ENCODE measurements at regions not wholly inside any gene's neighbourhood (a gene's known extent, or its start where the extent isn't known, plus 50 kb on each side); places are given as distances from the start of the nearest gene placed in this dataset.

DNA sequence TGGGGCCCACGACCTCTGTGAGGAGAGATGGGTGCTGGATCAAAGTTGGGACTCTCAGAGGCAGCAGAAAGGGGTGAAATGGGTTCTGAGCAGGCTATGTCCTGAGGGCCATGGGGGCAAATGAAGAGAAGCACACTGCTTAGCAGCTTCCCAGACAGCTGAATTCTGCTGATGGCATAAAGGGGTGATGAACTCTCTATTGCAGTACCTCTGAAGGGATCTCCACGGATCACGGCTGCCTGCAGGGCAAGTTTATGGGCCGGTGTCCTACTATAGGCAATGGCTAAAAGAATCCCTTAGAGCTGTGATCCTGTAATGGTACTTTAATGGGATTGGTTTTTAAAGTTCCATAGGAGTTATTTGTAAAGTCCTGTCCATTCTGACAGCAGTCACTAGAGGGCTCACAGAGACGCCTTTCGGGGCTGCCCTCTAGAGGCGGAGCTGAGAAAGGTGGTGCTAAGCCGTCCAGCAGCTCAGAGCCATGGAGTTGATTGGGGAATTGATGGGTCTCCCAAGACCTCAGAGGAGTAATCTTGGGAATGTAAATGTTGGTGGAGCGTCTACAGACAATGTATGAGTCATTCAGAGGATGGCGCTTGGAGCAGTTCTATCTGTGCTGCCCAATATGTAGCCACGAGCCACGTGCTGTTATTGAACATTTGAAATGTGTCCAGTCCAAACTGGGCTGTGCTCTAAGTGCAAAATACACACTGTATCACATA, 287.3 kb downstream of the COG6 start:
- no peak for DNase-seq

DNA sequence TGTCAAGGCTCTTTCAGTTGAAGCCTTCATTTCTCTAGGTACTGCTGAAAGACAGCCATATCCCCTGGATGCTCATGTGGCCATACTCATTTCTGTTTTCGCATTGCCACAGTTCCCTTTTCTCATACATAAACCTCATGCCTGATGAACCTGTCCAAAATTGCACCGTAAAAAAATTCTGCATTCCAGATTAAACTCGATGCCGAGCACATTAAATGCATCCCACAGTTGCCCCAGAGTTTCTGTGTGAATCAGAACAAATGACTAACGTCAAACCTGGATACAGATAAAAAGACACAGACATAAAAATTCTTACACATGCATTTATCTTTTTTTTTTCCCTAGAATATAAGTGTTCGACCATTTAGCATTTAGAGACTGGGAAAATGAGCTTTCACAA, 288.2 kb downstream of the COG6 start:
- DNase-seq: no peak

DNA sequence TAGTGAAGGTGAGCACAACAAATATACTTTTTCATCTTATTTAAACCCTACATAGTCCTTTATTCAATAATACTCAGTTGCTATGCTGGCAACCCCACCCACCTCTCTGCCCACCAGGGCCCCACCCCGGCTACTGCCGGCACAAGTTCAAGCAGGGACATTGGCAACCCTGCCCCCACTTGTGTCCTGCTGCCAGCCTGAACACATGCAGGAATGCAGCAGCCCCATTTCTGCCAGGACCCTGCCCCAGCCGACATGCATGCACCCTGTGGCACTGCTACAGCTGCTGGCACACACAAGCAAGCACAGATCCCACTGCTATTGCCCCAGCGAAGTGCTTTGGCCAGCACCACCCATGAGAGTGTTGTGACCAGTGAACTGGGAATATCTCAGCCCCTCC, 289.8 kb downstream of the COG6 start:
- DNase-seq: no peak

DNA sequence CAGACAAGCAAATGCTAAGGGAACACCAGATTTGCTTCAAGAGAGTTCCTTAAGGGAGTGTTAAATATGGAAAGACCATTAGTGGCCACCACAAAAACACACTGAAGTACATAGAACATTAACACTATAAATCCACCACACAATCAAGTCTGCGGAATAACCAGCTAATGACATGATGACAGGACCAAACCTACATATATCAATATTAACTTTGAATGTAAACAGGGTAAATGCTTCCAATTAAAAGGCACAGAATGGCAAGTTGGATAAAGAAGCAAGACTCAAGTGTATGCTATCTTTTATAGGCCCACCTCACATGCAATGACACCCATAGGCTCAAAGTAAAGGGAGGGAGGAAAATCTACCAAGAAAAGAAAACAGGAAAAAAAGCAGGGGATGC, 291.3 kb downstream of the COG6 start:
- no peak for DNase-seq

DNA sequence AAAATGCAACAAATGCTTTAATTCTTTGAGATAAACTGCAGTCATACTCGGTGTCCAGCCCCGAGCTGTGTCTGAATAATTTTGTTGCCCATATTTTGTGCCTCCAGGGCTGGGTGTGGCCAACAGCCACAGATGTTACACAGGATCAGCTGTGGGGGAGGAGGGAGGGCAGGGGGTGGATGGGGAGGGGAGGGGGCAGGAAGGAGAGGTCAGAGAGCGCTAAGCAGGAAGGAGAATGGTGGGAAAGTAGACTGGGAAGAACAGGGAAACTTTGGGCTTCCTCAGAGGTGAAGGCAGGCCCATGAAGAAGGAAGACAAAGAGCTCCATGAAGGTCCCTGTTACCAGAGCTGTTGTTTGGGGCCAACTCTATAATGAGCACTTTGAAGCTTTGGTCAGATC, 295.8 kb downstream of the COG6 start:
- DNase-seq: no peak

DNA sequence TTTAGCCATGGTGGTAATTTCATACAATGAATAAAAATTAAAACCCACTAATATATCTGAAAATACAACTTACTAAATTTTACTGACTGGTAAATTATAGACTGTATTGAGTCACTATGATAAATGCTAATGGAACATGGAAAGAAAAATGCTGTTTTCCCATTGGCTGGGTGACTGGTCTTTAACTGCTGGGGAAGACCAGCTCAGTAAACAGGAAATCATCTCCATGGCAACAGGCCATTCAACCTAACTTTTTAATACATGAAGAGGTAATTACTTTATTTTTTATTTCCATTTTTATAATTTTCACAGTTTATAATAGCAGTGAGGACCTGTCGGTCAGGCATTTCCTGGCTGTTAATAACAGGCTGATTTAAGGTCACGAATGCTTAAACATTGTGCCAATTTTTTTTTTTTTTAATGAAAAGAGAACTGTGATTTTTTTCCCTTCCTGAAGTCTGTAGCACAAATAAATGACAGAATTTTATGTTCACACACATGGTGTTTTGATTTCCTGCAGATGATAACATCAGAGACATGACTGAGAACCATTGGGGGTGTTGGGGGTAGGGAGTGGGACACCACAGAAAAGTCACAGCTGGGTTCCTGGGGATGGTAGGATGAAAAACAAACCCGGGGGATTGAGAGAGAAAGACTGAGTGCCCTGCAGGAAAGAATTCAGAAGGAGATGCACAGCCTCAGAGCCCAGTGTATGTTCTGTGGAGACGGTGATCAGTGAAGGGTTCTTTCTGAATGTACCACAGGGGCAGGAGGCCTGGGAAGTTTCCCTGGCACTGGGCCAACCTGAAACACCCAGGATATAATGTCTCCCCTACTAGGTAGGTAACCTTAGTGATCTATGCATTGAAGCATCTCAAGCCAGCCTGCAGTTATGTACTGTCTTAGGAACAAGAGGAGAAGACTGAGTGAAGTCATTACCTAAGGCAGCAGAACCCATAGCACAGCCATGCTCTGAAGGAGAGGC, 297.1 kb downstream of the COG6 start:
- DNase-seq: no peak

DNA sequence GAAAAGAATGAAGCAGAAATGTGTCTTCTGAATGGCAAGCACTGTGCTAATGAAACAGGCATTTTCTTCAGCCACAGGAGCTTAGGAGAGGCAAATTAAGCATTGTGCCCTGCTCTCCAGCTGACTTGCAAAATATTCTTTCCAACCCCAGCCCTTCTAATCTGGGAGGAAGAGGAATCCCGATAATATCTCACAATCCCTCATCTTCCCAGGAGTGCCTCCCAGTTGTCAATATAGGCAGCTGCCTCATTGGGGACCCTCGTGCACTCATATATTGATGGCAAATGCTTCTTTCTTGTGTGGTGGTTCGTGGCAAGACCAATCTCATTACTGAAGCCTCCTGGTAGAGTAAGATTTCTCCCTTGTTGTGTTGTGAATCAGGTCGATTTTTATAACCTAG, 299.0 kb downstream of the COG6 start:
- no peak for DNase-seq

DNA sequence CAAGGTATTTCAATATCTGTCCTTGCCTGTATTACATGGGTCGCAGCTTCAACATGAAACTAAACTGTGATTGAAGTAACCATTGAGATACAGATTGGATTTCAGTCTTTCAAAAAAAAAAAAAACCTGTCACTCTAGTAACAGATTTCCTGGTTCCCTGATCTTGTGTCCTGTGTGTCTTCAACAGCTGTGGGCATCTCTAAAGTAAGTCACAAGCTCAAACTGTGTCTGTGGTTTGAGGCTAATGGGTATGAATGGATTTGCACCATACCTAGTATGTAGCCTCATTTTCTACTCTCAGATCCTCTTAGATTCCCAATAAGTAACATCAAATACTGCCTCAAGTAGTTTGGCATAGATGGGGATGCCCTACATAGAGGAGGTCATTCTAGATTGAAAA, 300.1 kb downstream of the COG6 start:
- DNase-seq: no peak

DNA sequence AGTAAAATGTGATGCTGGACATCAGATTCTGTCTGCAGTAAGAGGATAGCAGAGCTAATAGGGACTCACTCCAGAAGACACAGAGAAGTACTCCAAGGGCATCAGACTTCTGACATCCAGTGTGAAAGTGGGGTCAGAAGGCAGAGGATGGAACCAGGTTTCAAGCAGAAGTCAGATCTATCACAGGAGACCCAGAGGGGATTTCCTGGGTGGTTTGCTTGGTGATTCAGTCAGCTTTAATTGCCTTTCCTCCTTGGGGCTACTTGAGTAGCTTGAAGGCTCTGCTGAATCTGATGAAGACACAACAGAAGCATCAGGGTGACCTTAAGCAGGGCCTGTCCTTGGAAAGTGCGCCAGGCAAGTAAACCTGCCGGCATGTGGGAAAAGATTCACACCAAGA, 300.6 kb downstream of the COG6 start:
- DNase-seq: no peak

DNA sequence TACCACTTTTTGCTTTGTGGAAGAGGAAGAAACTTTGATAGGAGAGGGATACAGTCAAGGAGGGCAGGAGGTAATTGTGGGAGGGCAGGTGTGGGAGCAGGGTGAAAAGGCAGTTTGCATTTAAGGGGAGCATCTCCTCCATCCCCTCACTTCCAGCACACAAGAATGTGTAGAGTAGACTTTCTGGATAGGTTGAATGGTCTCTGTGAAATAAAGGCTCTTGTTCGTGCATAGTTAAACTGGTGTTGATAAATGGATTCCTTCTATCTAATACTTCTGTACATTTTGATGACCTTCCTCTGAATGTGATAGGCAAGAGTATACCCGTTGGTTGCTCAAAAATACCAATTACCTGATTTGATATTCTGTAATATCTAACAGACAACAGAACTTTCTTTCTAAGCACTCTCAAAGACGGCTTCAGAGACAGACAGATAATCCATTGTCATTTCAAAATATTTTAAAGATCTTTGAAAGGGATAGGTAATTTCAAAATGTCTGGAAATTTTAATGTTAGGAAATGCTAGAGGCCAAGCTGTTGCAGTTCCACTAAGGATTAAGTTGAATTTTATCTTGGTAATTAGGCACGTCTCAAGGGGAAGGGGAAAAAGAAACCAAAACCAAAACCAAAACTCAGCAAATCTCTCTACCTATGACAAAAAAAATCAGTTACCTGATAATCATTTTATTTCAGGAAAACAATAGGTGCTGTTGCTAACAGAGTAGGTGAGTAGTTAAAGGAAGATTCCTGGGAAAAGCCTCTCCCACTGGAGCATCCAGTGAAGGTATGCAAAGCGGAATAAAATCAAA, 302.6 kb downstream of the COG6 start:
- no peak for DNase-seq

DNA sequence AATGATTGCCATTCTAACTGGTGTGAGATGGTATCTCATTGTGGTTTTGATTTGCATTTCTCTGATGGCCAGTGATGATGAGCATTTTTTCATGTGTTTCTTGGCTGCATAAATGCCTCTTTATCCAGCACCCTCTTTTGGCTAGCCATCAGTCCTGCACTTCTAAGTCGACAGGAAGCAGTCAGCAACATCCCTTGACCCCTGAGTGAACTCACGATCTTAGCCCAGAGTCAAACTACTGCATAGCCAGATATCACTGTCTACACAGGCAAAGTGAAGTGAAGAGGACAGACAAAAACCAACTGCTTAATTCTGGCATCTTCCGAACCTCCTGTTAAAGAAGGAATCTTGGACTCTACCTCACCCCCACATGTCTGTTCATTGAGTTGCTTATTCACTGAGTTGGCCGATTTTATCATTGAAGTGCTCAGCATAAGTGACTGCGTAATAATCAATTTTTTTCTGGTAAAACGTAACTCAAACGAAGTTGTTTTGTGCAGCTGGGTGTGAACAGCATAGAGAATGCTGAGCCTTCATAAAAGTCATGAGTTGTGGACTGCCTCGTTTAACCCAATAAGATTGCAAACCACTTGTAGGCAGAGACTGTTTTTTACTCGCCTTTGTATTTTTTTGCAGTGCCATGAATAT, 304.2 kb downstream of the COG6 start:
- DNase-seq: no peak

DNA sequence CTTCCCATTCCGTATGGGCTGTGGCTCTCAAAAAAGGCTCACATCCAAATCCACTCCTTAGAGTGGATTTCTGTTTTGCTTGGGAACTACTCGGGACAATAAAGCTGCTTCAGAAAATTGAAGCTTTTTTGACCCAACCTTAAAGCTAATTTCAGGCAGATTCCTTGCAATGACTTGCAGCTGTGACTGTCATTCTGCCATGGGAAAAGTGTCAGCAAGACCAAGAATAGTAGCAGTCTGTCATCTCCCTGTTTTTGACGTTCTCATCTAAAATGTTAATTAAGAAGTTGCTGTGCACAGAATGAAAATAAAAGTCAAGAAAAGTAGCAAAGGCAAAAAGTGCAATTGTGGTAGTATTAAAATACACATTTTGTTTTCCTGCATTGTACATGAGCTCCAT, 304.7 kb downstream of the COG6 start:
- no peak for DNase-seq

DNA sequence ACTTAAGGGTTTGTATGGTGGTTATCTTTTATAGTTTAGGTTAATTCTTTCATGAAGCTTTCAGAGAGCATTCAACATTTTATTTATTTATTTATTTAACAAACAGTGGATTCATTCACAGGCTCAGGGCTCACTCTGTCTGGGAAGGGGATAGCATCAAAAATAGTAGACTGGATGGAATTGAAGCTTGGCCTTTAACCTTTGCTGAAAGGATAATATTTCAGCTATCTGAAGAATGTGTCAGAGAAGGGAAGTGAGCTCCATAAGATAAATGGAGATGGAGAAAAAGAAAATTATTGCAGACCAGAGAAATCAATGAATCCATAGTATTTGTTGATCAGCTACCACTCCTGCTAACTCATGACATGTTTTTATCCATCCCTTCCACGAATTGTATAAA, 305.6 kb downstream of the COG6 start:
- DNase-seq: no peak

DNA sequence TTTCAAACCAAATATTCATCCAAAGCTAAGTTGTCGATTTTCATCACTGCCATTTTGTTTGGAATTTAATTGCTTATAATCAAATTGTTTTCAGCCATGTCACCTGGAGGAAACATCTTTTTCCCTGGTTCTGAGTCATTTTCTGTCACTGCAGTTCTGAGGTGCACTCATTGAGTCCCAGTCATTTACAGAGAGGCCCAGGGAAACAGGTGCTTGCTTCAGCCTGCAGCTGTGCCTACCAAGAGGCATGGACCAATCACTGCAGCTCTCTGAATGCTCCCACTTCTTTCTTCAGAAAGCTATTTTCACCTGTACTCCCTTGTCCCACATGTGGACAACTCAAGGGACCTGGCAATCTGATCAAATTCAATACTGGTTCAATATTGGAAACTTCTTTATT, 308.1 kb downstream of the COG6 start:
- DNase-seq: no peak

DNA sequence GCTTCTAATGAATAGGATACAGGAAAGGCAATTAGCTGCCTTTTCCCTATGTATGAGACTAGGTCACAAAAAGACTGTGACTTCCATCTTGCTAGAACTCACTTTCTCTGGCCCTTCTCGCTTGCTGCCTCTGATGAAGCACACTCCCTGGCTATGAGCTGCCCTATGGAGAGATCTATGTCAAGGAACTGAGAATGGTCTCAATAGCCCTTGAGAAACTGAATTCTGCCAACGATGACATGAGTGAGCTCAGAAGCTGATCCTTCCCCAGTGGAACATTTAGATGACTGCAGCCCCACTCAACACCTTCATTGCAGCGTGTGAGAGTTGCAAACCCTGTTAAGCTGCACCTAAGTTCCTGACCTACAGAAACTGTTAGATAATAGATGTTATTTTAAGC, 309.8 kb downstream of the COG6 start:
- no peak for DNase-seq

DNA sequence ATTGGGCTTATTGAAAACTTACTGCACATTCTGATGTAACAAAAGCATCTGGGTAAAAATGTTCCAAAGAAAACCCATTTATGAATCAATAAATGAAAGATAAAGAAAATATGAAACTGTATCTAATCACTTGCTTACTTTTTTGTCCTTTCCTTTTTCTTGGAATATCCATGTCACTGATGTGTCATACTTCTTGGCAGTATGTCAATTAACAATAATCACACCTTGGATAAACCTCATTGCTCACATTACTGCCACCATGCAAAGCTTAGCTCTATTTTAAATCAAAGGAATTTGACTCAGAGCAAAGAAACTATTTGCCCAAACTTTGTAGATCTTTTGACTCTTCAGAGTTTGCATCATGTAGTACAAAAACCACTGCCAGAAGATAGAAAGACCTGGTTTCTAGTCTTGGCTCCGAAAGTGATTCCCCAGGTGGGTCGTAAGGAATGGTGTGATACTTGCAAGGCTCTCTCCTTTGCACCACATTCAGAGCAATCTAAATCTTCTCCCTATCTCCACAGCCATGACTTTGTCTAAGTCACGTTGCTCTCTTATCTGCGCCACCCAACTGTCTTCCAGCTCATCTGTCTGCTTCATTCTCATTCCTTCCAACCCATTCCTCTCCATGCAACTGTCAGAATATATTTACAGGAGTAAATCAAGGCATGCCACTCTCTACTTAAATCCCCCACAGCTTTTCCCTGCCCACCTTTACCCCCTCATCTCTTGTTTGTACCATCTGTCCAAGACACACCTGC, 311.9 kb downstream of the COG6 start:
- DNase-seq: no peak

DNA sequence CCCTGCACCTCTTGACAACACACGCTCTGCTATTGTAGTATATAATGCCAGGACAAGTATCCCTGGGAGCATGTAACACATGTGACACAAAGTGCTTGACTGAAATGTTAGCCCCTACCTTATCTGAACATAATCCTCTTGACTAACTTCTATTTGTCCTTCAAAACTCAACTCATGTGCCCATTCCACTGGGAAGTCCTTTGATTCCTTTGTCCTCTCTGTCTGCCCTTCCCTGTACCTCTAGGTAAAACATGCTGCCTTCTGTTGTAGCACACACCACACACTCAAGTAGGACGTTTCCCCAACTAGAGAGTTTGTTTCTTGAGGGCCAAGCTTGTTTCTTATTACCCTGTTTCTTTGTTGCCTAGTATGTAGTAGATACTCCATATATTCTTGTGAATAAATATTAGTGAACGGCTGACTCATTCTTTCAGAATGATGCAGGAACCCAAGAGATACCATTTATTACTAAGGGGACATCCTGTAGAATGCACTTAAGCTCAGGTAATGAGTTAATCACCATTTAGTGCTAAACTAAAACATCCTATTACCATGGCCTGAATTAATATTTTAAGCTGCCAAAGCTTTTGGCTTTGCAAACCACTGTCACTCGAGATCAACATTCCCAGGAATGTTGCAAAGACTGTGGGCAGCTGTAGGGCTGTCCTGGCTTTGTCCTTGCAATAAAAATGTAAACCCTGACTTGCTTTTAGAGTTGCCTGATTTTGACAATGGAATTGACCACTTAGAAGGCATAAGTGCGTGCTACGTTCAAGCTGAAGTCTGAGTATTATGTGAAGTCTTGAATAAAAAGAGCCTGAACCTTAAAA, 313.4 kb downstream of the COG6 start:
- DNase-seq: no peak

DNA sequence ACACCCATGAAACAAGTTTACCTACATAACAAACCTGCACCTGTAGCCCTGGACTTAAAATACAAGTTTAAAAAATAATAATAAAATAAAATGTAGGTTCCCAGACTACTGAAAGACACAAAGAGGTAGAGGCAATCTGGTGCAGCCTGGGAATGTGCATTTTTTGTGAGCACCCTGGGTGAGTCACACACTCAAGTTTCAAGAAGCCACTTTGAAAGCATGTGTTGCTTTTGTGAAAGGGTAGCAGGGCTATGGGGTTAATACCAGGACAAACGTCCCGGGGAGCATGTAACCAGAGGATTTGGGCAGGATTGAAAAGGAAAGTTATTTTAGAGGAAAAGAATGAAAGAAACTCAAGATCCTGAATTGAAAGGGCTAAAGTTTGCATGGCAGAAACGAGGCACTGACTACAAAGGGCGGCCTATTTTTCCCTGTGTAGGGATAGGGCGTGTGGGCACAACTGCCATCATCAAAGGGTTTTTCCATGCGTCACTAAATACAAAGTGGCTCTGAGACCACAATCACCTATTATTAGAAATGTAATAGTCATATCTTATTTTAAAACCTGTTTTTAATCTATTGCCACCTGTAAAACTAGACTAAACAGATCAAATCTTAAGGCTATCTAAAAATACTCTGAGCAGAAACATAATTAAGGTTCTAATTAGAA, 314.9 kb downstream of the COG6 start:
- no peak for DNase-seq

DNA sequence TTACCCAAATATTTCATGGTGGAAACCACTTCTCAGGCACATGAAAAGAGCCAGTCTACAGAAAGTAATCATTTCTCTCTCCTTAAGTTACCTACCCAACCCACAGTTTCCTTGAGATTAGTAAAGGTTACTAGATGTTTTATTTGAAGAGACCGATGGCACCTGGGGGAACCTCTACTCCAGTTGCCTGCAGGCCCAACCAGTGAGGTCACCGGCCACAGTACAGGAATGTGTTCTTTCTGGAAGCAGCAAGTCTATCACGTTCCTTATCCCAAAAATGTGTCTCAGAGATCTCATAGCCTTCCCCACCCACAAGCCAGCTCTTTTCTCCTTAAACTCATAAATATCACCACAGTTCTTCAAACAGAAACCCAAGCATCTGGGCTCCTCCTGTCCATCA, 316.1 kb downstream of the COG6 start:
- no peak for DNase-seq

DNA sequence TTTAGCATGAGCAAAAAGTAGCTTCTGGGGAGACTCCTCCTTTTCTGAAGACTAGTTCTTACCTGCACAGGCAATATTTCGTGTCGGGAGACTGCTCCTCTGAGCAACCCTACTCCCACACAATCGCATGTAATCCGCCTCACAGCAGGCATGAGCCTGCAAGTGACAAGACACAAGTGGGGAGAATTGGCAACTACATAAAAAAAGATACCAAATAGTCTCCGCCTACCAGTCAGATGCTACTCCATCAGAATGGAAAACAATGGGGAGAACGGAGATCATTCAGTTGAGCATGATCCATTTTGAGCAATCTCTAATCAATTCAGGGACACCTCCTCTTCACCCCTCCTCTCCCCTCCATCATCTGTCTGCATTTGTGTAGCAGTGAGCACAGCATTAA, 321.0 kb downstream of the COG6 start:
- DNase-seq: no peak

DNA sequence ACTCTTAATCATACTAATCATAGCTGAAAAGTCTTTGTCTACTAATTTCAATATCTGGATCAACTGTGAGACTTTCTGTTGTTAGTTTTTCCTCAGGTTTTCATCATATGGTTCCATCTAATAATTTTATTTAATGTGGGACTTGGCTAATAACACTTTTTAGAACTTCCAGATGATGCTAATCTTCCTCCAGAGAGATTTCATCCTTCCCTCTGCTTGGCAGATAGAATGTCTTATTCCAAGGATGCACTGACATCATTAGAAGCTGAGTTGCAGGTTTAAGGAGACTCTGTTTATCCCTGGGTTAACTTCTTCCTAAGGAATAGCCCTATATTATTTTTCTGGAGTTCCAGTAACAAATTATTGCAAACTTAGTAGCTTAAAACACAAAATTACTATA, 325.6 kb downstream of the COG6 start:
- DNase-seq: no peak

Data from DMS 273 treated with DMSO at 0.1 percent for 48 hours (cell line).